Naive thymus-derived CD8-positive, alpha-beta T cell (primary cell): ENCODE measurements at regions not wholly inside any gene's neighbourhood (a gene's known extent, or its start where the extent isn't known, plus 50 kb on each side); places are given as distances from the start of the nearest gene placed in this dataset.
"Not testable (repeated sequence)": the region's sequence is repeated elsewhere in the genome, so short reads cannot be mapped to it uniquely, and the experiment has no call there.

Experiments used
- ATAC-seq, 2 donors: fragments of 150-1000 bp; cut with Tn5 transposase in 1 of 2; sonication (Bioruptor Pico), chemical (Tn5 transposase) in 1 of 2; 1 replicate in 1 of 2; 2 replicates in 1 of 2; pipeline ENCODE4 v1.10.0; 2021; ENCODE audit warnings: mild to moderate bottlenecking in 2 of 2, moderate library complexity in 2 of 2
- POLR2A ChIA-PET: fragments of 350-600 bp; sonication (Branson Sonifier 250); formaldehyde crosslinking; loops from one replicate; lab custom pipeline; 2021; ENCODE audit warnings: antibody characterized with exemption; lab: Charles Lee
- DNase-seq, 10 donors: peaks; one replicate each; pipeline versions ENCODE4 v3.0.0 to v3.0.0-alpha.2; 2020 to 2022
- H3K27ac Mint-ChIP-seq, 10 donors: one replicate each; pipeline ENCODE4 v1.8.0; 2020 to 2022; ENCODE audit warnings: mild to moderate bottlenecking in 10 of 10, mixed read lengths in 10 of 10, moderate library complexity in 4 of 10, inconsistent platforms in 1 of 10
- H3K27me3 Mint-ChIP-seq, 5 donors: one replicate each; pipeline ENCODE4 v1.8.0; 2021 to 2022; ENCODE audit warnings: mixed read lengths in 5 of 5
- H3K36me3 Mint-ChIP-seq, 3 donors: one replicate each; pipeline ENCODE4 v1.8.0; 2020 to 2022; ENCODE audit warnings: mixed read lengths in 3 of 3, mild to moderate bottlenecking in 2 of 3, inconsistent platforms in 1 of 3
- H3K4me1 Mint-ChIP-seq, 4 donors: one replicate each; pipeline ENCODE4 v1.8.0; 2021 to 2022; ENCODE audit warnings: mixed read lengths in 4 of 4
- H3K4me3 Mint-ChIP-seq, 10 donors: one replicate each; pipeline ENCODE4 v1.8.0; 2020 to 2022; ENCODE audit warnings: mild to moderate bottlenecking in 10 of 10, mixed read lengths in 10 of 10, moderate library complexity in 6 of 10, inconsistent platforms in 1 of 10
- H3K9me3 Mint-ChIP-seq, 9 donors: one replicate each; pipeline ENCODE4 v1.8.0; 2020 to 2022; ENCODE audit warnings: mixed read lengths in 9 of 9, mild to moderate bottlenecking in 3 of 9, inconsistent platforms in 1 of 9, moderate library complexity in 1 of 9

DNA sequence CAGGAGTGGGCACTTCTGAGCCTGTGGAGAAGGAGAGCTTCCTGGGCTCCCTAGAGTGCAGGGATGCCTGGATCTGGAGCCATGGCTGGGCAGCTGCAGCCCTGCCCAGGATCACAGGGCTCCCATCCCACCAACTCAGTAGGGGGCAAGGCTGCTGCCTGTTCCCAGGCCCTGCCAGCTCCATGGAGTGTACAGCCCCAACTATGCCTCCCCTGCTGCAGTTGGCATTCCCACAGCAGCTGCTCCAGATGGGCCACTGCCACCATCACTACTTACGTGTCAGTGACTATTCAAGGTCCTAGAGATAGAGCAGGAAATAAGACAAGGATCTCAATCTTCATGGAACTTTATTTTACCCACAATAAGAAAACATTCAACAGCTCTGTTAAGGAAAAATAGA lies 107.1 kb upstream of the TNPO1 start:
- POLR2A ChIA-PET: no interaction called here
- no peaks in the 10 kb centered on the region for H3K36me3 Mint-ChIP-seq
- no peaks in the 10 kb centered on the region for H3K4me1 Mint-ChIP-seq
- DNase-seq: no peak
- ATAC-seq: no peak
- no peak overlapping the region for H3K27ac Mint-ChIP-seq
- H3K27me3 Mint-ChIP-seq: peaks cover 9 to 33% (median 15%) of the 10 kb centered on the region in 5 donors
- H3K9me3 Mint-ChIP-seq: peaks cover 0 to 2% (median 0%) of the 10 kb centered on the region in 9 donors
- H3K4me3 Mint-ChIP-seq: no peak overlapping the region

- Mint-ChIP-seq H3K27me3 (peaks cover 6 to 25% (median 13%) of the 10 kb centered on the region in 5 donors), H3K27ac (no peak overlapping the region), H3K36me3 (no peaks in the 10 kb centered on the region), H3K4me3 (no peak overlapping the region), H3K9me3 (peaks cover 0 to 4% (median 0%) of the 10 kb centered on the region in 9 donors), H3K4me1 (no peaks in the 10 kb centered on the region)
- DNase-seq (no peak), ATAC-seq (no peak)
- POLR2A ChIA-PET: no interaction called here
Observed at GRCh38 chr5:72705178-72705577, 111.3 kb upstream of the TNPO1 start.

DNA sequence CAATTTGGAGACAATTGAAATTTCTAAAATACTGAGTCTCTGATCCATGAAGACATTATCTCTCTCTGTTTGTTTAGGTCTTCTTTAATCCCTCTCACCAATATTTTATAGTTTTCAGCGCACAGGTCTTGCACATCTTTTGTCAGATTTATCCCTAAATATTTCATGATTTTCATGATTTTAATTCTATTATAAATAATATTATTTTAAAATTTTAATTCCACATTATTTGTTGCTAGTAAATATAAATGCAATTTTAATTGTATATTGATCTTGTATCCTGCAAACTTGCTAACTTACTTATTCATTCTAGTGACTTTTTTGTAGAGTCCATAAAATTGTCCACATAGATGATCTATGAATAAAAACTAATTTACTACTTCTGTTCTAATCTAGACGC lies 112.6 kb upstream of the TNPO1 start:
- Mint-ChIP-seq H3K27ac (no peak overlapping the region), H3K9me3 (peaks cover 0 to 4% (median 0%) of the 10 kb centered on the region in 9 donors), H3K4me1 (no peaks in the 10 kb centered on the region), H3K27me3 (peaks cover 6 to 13% (median 11%) of the 10 kb centered on the region in 5 donors), H3K36me3 (no peaks in the 10 kb centered on the region), H3K4me3 (no peak overlapping the region)
- POLR2A ChIA-PET: no interaction called here
- DNase-seq: no peak
- no peak for ATAC-seq

DNA sequence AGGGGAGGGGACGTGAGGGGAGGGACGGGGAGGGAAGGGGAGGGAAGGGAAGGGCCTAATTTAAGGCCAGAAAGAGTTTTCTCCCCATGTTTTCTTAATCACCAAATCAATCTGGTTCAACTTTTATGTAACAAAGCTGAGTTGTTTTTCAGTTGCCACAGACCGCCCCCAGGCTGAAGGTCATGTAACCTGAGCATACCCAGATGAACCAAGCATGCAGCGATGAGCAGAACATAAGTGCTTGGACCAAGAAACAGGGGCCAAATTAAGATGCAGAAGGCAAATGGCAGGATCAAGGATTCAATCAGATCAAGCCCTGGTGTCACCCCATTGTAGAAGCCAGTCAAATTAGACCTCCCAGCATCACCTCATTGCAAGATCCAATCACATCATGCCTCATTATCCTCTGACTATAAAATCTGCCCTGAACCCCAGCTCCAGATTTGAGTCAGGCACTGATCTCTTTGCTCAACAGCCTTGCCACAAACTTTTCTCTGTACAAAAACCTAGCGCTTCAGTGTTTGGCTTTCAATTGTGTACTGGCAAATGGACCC lies 113.5 kb upstream of the TNPO1 start:
- Mint-ChIP-seq H3K9me3 (peaks cover 0 to 4% (median 0%) of the 10 kb centered on the region in 9 donors), H3K27me3 (peaks cover 6 to 13% (median 7%) of the 10 kb centered on the region in 5 donors), H3K4me1 (no peaks in the 10 kb centered on the region), H3K4me3 (no peak overlapping the region), H3K36me3 (no peaks in the 10 kb centered on the region), H3K27ac (no peak overlapping the region)
- ATAC-seq (no peak), DNase-seq (no peak)
- POLR2A ChIA-PET: no interaction called here

GRCh38 chr5:72702105-72702504 lies 114.4 kb upstream of the TNPO1 start:
- POLR2A ChIA-PET, H3K4me3 Mint-ChIP-seq, H3K9me3 Mint-ChIP-seq, DNase-seq, H3K27ac Mint-ChIP-seq, ATAC-seq, H3K36me3 Mint-ChIP-seq, H3K4me1 Mint-ChIP-seq: not testable (repeated sequence)
- peaks cover 3 to 12% (median 7%) of the 10 kb centered on the region in 5 donors for H3K27me3 Mint-ChIP-seq

DNA sequence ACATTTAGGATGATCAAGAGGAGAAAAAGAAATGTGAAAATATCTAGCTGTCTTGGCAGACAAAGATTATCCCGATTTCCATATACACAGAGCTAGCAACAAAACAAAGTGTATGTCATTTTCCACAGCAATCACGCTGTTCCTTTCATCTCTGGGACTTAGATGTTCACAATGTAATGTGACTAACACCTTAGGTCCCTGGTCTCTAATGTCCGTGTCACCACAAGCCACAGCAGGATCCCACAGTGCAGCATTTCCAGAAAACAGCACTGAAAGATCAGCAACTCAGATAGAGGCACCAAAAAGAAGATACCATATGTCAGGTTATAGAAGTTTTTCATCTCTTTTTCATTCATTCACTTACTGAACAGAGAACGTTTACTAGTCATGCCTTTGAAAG lies 118.0 kb upstream of the TNPO1 start:
- ATAC-seq: no peak
- DNase-seq: no peak
- POLR2A ChIA-PET: no interaction called here
- no peaks in the 10 kb centered on the region for H3K36me3 Mint-ChIP-seq
- no peak overlapping the region for H3K27ac Mint-ChIP-seq
- H3K9me3 Mint-ChIP-seq: peaks cover 0 to 3% (median 0%) of the 10 kb centered on the region in 9 donors
- H3K4me1 Mint-ChIP-seq: no peaks in the 10 kb centered on the region
- peaks cover 4 to 21% (median 8%) of the 10 kb centered on the region in 5 donors for H3K27me3 Mint-ChIP-seq
- no peak overlapping the region for H3K4me3 Mint-ChIP-seq

DNA sequence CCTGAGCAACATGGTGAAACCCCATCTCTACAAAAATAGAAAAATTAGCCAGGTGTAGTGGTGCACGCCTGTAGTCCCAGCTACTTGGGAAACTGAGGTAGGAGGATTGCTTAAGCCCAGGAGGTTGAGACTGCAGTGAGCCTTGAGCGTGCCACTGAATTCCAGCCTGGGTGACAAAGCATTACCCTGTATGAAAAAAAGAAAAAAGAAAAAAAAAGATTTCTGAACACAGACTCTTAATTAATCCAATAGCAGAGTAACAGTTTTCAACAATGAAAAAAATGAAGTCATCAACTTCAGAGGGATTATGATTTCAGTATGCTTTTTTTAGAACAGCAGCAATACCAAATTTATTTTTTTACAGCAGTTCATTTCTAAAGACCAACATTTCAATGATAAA lies 118.8 kb upstream of the TNPO1 start:
- Mint-ChIP-seq H3K9me3 (peaks cover 0 to 3% (median 0%) of the 10 kb centered on the region in 9 donors), H3K4me1 (no peaks in the 10 kb centered on the region), H3K36me3 (no peaks in the 10 kb centered on the region), H3K27me3 (peaks cover 5 to 18% (median 13%) of the 10 kb centered on the region in 5 donors), H3K4me3 (no peak overlapping the region), H3K27ac (no peak overlapping the region)
- DNase-seq (no peak), ATAC-seq (no peak)
- POLR2A ChIA-PET: no interaction called here

DNA sequence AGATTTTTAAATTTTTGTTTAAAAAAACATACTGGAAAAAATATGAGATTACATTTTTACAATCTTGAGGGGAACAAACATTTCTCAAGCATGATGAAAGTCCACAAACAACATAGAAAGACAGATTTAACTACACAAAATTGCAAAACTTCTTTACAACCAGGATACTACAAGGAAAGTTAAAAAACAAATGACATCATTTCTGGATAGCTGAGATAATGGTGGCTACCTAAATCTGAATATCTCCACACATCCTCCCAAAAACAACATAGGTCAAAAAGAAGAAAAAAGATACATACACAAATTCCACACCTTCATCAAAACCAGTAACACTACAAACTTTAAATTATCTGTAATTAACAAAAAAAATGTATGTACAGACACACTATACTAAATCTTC lies 120.8 kb upstream of the TNPO1 start:
- POLR2A ChIA-PET: no interaction called here
- DNase-seq: no peak

DNA sequence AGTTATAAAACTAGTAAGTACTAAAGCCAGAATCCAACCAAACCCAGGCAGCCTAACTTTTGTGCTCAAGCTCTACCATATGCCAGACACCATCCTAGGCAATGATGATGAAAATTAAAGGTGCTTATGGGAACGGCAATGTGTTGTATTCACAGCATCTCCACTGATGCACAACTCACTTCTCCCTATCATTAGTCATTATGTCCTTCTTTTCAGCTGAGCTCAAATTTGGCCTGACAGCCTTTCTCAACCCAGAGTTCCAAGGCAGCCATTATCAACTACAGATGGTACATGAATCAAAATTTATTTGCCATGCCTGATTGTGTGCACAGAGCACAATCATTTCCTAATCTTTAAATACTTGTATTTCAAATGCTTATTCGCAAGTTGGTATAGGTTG lies 121.6 kb upstream of the TNPO1 start:
- POLR2A ChIA-PET: no interaction called here
- no peak overlapping the region for H3K27ac Mint-ChIP-seq
- DNase-seq: no peak
- H3K27me3 Mint-ChIP-seq: peaks cover 5 to 44% (median 20%) of the 10 kb centered on the region in 5 donors
- no peaks in the 10 kb centered on the region for H3K9me3 Mint-ChIP-seq
- H3K4me3 Mint-ChIP-seq: no peak overlapping the region
- ATAC-seq: no peak
- no peaks in the 10 kb centered on the region for H3K4me1 Mint-ChIP-seq
- H3K36me3 Mint-ChIP-seq: no peaks in the 10 kb centered on the region

More for the DNA sequence above, 120.8 kb upstream of the TNPO1 start:
- Mint-ChIP-seq H3K36me3 (no peaks in the 10 kb centered on the region), H3K27ac (no peak overlapping the region), H3K4me3 (no peak overlapping the region), H3K27me3 (peaks cover 5 to 36% (median 20%) of the 10 kb centered on the region in 5 donors), H3K9me3 (no peaks in the 10 kb centered on the region), H3K4me1 (no peaks in the 10 kb centered on the region)
- no peak for ATAC-seq

DNA sequence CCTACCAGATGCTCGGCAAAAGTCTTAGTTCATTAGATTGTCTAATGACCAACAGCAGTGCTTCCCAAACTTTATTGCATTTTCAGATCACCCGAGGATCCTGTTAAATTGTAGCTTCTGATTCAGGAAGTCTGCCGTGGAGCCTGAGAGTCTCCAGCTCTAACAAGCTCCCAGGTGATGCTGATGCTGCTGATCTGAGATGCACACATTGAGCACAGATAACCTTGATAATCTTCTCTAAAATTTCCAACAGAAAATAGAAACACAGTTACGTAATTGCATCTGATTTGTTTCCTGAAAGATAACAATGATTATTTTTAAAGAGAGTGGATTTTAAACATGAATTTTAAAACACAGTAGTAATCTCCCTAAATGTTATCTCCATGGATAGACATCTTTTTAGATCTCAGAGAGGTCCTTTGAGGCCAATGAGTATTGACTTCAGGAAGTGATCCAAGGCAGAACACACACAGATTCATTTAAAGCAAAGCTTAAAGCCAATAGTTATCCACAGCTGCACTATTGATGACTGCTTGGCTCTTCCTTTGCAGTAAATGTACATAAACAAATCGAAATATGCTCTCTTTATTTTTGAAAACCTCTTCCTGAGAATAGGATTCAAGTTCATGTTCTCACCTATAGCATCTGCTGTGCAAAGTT lies 122.8 kb upstream of the TNPO1 start:
- no peak for DNase-seq
- Mint-ChIP-seq H3K27me3 (peaks cover 7 to 55% (median 22%) of the 10 kb centered on the region in 5 donors), H3K9me3 (no peaks in the 10 kb centered on the region), H3K27ac (no peak overlapping the region), H3K36me3 (no peaks in the 10 kb centered on the region), H3K4me1 (no peaks in the 10 kb centered on the region), H3K4me3 (no peak overlapping the region)
- POLR2A ChIA-PET: no interaction called here
- no peak for ATAC-seq

DNA sequence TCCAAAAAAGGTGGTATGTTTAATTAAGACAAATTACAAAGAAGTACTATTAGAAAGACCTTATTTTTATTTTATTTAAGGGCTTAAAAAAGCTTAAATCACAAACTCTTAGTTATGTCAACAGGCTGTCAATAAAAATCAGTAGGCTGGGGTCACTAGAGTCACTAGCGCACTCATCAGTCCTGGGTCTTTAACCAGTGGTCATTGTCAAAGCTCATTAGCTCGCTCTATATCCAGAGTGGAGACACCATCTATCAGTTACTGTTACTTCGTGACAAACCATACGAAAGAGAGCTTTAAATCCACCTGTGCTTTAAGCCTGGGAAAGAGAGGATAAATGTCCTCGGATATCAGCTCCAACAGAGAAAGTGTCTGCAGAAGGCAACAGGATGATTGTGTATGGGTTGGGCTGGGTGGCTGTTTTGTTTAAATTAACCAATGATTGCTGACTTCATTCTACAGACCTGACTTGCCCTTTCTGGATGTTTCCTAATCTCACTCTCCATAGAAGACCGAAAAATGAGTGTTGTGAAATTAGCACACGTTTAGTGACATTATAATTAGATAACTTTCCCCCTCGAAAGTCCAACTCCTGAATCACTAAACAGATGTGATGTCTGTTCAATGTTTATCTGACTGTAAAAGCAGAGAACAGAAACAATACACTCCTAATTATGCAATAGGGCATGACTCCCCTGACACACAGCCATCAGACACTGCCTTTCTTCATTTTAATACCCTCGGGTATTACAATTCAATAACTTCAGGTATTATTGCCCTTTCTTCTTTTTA lies 123.6 kb upstream of the TNPO1 start:
- no peaks in the 10 kb centered on the region for H3K9me3 Mint-ChIP-seq
- H3K4me3 Mint-ChIP-seq: no peak overlapping the region
- DNase-seq (no peak), ATAC-seq (no peak)
- no peaks in the 10 kb centered on the region for H3K36me3 Mint-ChIP-seq
- peaks cover 7 to 55% (median 22%) of the 10 kb centered on the region in 5 donors for H3K27me3 Mint-ChIP-seq
- H3K27ac Mint-ChIP-seq: no peak overlapping the region
- POLR2A ChIA-PET: no interaction called here
- H3K4me1 Mint-ChIP-seq: no peaks in the 10 kb centered on the region

DNA sequence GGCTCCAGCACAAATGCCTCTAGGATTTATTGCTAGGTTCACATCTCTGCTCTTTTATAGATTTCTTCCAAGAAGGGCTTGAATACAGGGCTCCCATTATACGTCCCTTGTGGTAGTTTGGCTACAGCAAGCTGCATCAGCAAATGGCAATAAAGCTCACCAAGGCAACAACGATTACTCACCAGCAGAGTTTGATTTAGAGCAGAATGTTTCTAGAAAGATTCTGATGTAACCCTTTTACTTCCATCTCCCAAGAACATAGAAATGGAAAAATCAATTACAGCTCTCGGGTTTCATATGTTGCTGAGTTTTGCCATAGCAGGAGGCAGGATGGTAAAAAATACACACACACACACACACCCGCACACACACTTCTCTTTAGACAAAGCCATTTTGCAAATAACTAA lies 124.2 kb upstream of the TNPO1 start:
- Mint-ChIP-seq H3K27me3 (peaks cover 7 to 52% (median 22%) of the 10 kb centered on the region in 5 donors), H3K27ac (no peak overlapping the region), H3K4me1 (no peaks in the 10 kb centered on the region), H3K9me3 (no peaks in the 10 kb centered on the region), H3K36me3 (no peaks in the 10 kb centered on the region), H3K4me3 (no peak overlapping the region)
- no peak for DNase-seq
- POLR2A ChIA-PET: no interaction called here
- no peak for ATAC-seq

DNA sequence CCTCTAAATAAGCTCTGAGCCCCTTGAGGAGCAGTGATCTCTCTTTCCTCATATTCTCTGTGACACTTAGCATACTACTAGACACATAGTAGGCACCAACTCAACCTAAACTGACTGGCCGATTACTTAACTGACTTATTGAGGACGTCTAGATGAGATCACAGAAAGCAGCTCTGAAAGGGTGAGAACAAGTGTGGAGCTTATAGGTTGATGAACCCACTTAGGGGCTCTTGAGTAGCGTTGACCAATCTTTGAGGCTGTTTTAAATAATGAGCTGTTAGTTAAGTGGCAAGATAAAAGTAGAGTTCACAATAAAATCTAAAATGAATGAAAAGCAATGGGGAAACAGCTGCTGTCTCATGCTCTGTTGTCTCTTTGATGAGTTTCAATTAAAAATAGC lies 124.7 kb upstream of the TNPO1 start:
- Mint-ChIP-seq H3K27ac (no peak overlapping the region), H3K4me1 (no peaks in the 10 kb centered on the region), H3K36me3 (no peaks in the 10 kb centered on the region), H3K27me3 (peaks cover 4 to 47% (median 19%) of the 10 kb centered on the region in 5 donors), H3K9me3 (no peaks in the 10 kb centered on the region), H3K4me3 (no peak overlapping the region)
- no peak for ATAC-seq
- DNase-seq: no peak
- POLR2A ChIA-PET: no interaction called here
